Mesenchymal stem cell (in vitro differentiated cells and primary cell): ENCODE measurements at regions not wholly inside any gene's neighbourhood (a gene's known extent, or its start where the extent isn't known, plus 50 kb on each side); places are given as distances from the start of the nearest gene placed in this dataset.
"Not testable (repeated sequence)": the region's sequence is repeated elsewhere in the genome, so short reads cannot be mapped to it uniquely, and the experiment has no call there.

Experiments
- DNase-seq: peaks from one replicate; pipeline ENCODE4 v3.0.0-alpha.2; 2013
- H2AFZ ChIP-seq: one replicate; pipeline ENCODE4 v1.6.1; 2013; ENCODE audit warnings: low read depth, mild to moderate bottlenecking, control low read depth, inconsistent platforms, low read length, moderate library complexity
- H2AK5ac ChIP-seq: 2 replicates; pipeline ENCODE4 v1.6.1; 2013; ENCODE audit warnings: low read length, moderate library complexity, mild to moderate bottlenecking, inconsistent platforms; ENCODE audit not compliant: severe bottlenecking
- H2BK120ac ChIP-seq: one replicate; pipeline ENCODE4 v1.6.1; 2013; ENCODE audit warnings: low read depth, mild to moderate bottlenecking, inconsistent platforms, low read length, moderate library complexity
- H2BK12ac ChIP-seq, 2 experiments: one replicate each; pipeline ENCODE4 v1.6.1; 2013; ENCODE audit warnings: inconsistent platforms in 2 of 2, low read length in 2 of 2, mild to moderate bottlenecking in 2 of 2, moderate library complexity in 2 of 2, control low read depth in 1 of 2
- H2BK15ac ChIP-seq: one replicate; pipeline ENCODE4 v1.6.1; 2013; ENCODE audit warnings: mild to moderate bottlenecking, low read depth, inconsistent platforms; ENCODE audit not compliant: poor library complexity, severe bottlenecking
- H2BK5ac ChIP-seq: 2 replicates; pipeline ENCODE4 v1.6.1; 2013; ENCODE audit warnings: low read depth, mild to moderate bottlenecking, low read length, control low read depth, inconsistent platforms; ENCODE audit not compliant: poor library complexity, severe bottlenecking
- H3K14ac ChIP-seq, 2 experiments: one replicate each; pipeline ENCODE4 v1.6.1; 2013; ENCODE audit warnings: inconsistent platforms in 2 of 2, low read length in 2 of 2, control low read depth in 1 of 2, mild to moderate bottlenecking in 1 of 2, moderate library complexity in 1 of 2
- H3K18ac ChIP-seq, 2 experiments: one replicate each; pipeline ENCODE4 v1.6.1; 2013; ENCODE audit warnings: inconsistent platforms in 2 of 2, low read length in 2 of 2, control low read depth in 1 of 2, low read depth in 1 of 2, mild to moderate bottlenecking in 1 of 2
- H3K23ac ChIP-seq, 2 experiments: one replicate each; pipeline ENCODE4 v1.6.1; 2013; ENCODE audit warnings: inconsistent platforms in 2 of 2, low read length in 2 of 2, mild to moderate bottlenecking in 2 of 2, moderate library complexity in 2 of 2, control low read depth in 1 of 2
- H3K27ac ChIP-seq: 2 replicates; pipeline ENCODE4 v1.5.1; 2013; ENCODE audit warnings: mild to moderate bottlenecking, moderate library complexity, low read length, control low read depth, inconsistent platforms; ENCODE audit not compliant: poor library complexity, severe bottlenecking
- H3K27me3 ChIP-seq, 2 experiments: 2 replicates each; pipeline versions ENCODE4 v1.6.1 to v1.7.0; 2013; ENCODE audit warnings: low read length in 2 of 2, mild to moderate bottlenecking in 2 of 2, moderate library complexity in 2 of 2, control low read depth in 1 of 2, inconsistent platforms in 1 of 2; ENCODE audit not compliant: control insufficient read depth in 1 of 2, insufficient read depth in 1 of 2
- H3K36me3 ChIP-seq, 2 experiments: 2 replicates each; pipeline versions ENCODE4 v1.6.1 to v1.7.0; 2013; ENCODE audit warnings: low read length in 2 of 2, control low read depth in 1 of 2, inconsistent platforms in 1 of 2, low read depth in 1 of 2, mild to moderate bottlenecking in 1 of 2; ENCODE audit not compliant: insufficient read depth in 2 of 2, control insufficient read depth in 1 of 2
- H3K4ac ChIP-seq, 2 experiments: one replicate each; pipeline ENCODE4 v1.6.1; 2013; ENCODE audit warnings: inconsistent platforms in 2 of 2, low read length in 2 of 2, mild to moderate bottlenecking in 2 of 2, moderate library complexity in 2 of 2, control low read depth in 1 of 2, low read depth in 1 of 2
- H3K4me1 ChIP-seq: 2 replicates; pipeline ENCODE4 v1.6.1; 2013; ENCODE audit warnings: low read depth, low read length, control low read depth; ENCODE audit not compliant: control insufficient read depth, insufficient read depth
- H3K4me2 ChIP-seq: 2 replicates; pipeline ENCODE4 v1.6.1; 2013; ENCODE audit warnings: low read length, mild to moderate bottlenecking, inconsistent platforms; ENCODE audit not compliant: poor library complexity, severe bottlenecking
- H3K4me3 ChIP-seq, 2 experiments: 2 replicates each; pipeline versions ENCODE4 v1.5.1 to v1.7.0; 2013; ENCODE audit warnings: low read length in 2 of 2, mild to moderate bottlenecking in 2 of 2, control low read depth in 1 of 2, low read depth in 1 of 2; ENCODE audit not compliant: insufficient read depth in 1 of 2
- H3K79me1 ChIP-seq: replicated peaks from 2 replicates; pipeline ENCODE4 v1.6.1; 2013; ENCODE audit warnings: mild to moderate bottlenecking, control low read depth, low read length, inconsistent platforms; ENCODE audit not compliant: poor library complexity, severe bottlenecking
- H3K9ac ChIP-seq: 2 replicates; pipeline ENCODE4 v1.7.0; 2013; ENCODE audit warnings: mild to moderate bottlenecking, low read length, moderate library complexity
- H3K9me3 ChIP-seq: 2 replicates; pipeline ENCODE4 v1.7.0; 2013; ENCODE audit warnings: mild to moderate bottlenecking, low read length; ENCODE audit not compliant: control insufficient read depth
- H4K8ac ChIP-seq: one replicate; pipeline ENCODE4 v1.6.1; 2013; ENCODE audit warnings: inconsistent platforms, mild to moderate bottlenecking, low read length, moderate library complexity
- H4K91ac ChIP-seq: one replicate; pipeline ENCODE4 v1.6.1; 2013; ENCODE audit warnings: mild to moderate bottlenecking, low read length, inconsistent platforms
- WGBS: methylation state at CpG from one replicate; pipeline ENCODE4 v1.1.7; 2013; ENCODE audit warnings: mixed read lengths; 5-methylcytosine and 5-hydroxymethylcytosine counted together

DNA sequence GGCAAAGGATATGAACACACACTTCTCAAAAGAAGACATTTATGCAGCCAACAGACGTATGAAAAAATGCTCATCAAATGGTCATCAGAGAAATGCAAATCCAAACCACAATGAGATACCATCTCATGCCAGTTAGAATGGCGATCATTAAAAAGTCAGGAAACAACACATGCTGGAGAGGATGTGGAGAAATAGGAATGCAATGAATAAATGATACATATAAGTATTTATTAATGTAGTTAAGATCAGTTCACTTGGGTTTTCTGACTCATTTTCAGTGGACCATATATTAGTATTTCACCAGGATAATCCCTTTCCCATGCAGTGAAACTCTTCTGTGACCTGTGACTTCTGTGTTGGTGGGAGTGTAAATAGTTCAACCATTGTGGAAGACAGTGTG is 110.1 kb downstream of the ATXN3L start:
- H3K23ac ChIP-seq, DNase-seq, H4K8ac ChIP-seq, H3K36me3 ChIP-seq, H2BK15ac ChIP-seq, H2BK5ac ChIP-seq, H3K9ac ChIP-seq, H3K9me3 ChIP-seq, H2BK12ac ChIP-seq, H2AFZ ChIP-seq, H3K27me3 ChIP-seq, H2BK120ac ChIP-seq, H3K14ac ChIP-seq, H3K4me2 ChIP-seq, H3K27ac ChIP-seq, H3K4ac ChIP-seq, H3K18ac ChIP-seq, H4K91ac ChIP-seq, H2AK5ac ChIP-seq, H3K4me3 ChIP-seq, H3K4me1 ChIP-seq, H3K79me1 ChIP-seq: not testable (repeated sequence)
- WGBS, result no CpG with 5 or more reads among the region's 2 CpGs

DNA sequence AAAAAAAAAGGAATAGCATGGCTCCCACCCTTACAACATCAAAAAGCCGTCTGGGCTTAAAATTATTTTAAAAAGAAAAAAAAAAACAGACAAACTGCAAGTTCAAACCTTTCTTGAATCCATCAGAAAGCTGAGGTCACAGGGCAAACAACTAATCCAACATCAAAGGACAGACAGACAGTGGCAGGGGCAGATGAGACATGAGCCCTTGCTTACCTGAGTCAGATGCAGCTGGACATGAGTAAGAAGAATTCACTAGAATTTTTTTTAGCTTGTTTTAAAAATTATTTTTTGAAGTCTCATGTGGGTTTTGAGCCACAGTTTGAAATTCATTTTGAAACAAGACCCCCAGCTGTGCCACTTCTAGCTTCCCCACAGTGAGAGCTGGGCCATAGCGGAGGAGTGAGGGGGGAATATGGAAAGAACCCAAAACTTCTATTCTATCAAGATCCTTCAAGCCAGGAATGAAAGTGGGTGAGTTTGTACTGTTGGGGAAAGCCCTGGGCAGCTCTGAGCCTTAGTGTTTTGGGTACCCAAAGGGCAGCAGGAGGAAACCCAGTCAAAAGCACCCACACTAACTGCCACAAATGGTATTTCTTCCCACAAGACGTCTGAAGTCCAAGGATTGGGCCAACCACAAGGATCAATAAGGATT is 111.4 kb downstream of the ATXN3L start:
- H3K23ac ChIP-seq, result no peak overlapping the region
- H3K4me1 ChIP-seq, result no peaks in the 10 kb centered on the region
- H3K4ac ChIP-seq, result no peak overlapping the region
- no peak overlapping the region for H4K8ac ChIP-seq
- no peak overlapping the region for H3K4me2 ChIP-seq
- no peak overlapping the region for H3K14ac ChIP-seq
- H2AK5ac ChIP-seq, result no peak overlapping the region
- H3K27me3 ChIP-seq, result no peaks in the 10 kb centered on the region
- DNase-seq, result no peak
- H3K79me1 ChIP-seq, result no peaks in the 10 kb centered on the region
- no peaks in the 10 kb centered on the region for H3K36me3 ChIP-seq
- H2AFZ ChIP-seq, result no peak overlapping the region
- 91% methylated on average over 2 of the region's 3 CpGs for WGBS
- H3K4me3 ChIP-seq, result no peak overlapping the region
- no peak overlapping the region for H3K18ac ChIP-seq
- H2BK15ac ChIP-seq, result no peak overlapping the region
- no peak overlapping the region for H3K9ac ChIP-seq
- no peaks in the 10 kb centered on the region for H3K9me3 ChIP-seq
- H3K27ac ChIP-seq, result no peak overlapping the region
- H2BK12ac ChIP-seq, result no peak overlapping the region
- no peak overlapping the region for H4K91ac ChIP-seq
- H2BK120ac ChIP-seq, result no peak overlapping the region
- H2BK5ac ChIP-seq, result no peak overlapping the region

DNA sequence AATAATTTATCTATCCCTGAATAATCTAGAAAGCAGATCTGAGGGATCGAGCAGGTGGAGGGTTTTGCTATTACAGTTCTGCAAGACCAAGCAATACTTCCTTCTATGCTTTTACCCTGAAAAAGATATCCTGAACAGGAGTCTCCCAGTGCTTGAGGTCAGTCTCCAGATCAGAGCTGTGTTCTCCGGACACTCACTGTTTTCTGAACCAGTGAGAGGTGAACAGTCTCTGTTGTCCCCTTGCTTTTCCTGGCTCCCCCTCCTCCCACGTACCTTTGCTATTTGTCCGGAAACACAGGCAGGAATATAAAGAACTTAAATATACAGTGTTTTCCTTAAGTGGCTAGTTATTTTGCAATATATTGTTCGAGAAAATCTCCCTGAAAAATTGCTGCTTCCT is 116.6 kb downstream of the ATXN3L start:
- no peak overlapping the region for H2BK15ac ChIP-seq
- 92% methylated on average over 3 of the region's 5 CpGs for WGBS
- H4K8ac ChIP-seq, result no peak overlapping the region
- H3K23ac ChIP-seq, result no peak overlapping the region
- no peaks in the 10 kb centered on the region for H3K4me1 ChIP-seq
- H3K27me3 ChIP-seq, result no peaks in the 10 kb centered on the region
- no peak overlapping the region for H2BK12ac ChIP-seq
- H3K9me3 ChIP-seq, result no peaks in the 10 kb centered on the region
- H3K9ac ChIP-seq, result no peak overlapping the region
- no peaks in the 10 kb centered on the region for H3K36me3 ChIP-seq
- H3K4ac ChIP-seq, result no peak overlapping the region
- H3K14ac ChIP-seq, result no peak overlapping the region
- no peak overlapping the region for H2AK5ac ChIP-seq
- H2BK5ac ChIP-seq, result no peak overlapping the region
- H2AFZ ChIP-seq, result no peak overlapping the region
- H2BK120ac ChIP-seq, result no peak overlapping the region
- H3K4me3 ChIP-seq, result no peak overlapping the region
- no peak for DNase-seq
- H3K79me1 ChIP-seq, result no peaks in the 10 kb centered on the region
- no peak overlapping the region for H3K18ac ChIP-seq
- no peak overlapping the region for H3K27ac ChIP-seq
- H4K91ac ChIP-seq, result no peak overlapping the region
- H3K4me2 ChIP-seq, result no peak overlapping the region

DNA sequence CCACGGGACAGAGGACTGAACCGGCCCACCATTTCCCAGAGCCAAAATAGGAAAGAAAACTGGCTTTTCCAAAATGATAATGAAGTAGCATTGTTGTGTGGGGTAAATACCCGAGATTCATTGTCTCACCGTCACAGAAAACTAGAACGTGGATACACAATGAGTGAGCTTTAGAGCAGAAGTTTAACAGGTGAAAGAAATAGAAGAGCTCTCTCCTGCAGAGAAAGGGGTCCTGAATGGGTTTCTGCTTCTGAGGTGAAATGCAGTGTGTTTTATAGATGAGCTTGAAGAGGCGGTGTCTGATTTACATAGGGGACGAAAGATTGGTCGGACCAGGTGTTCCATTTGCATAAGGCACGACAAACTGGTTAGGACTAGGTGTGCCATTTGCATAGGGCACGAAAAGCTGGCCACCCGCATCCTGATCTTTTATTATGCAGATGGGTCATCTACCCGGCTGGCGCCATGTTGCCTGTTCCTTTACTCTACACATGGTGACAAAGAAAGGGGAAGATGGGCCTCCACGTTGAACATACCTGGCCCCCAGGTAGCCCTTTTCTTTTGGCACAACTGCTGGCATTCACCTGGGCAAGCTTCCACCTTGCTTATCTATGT is 118.1 kb downstream of the ATXN3L start:
- H3K9me3 ChIP-seq, result no peaks in the 10 kb centered on the region
- H3K79me1 ChIP-seq, result no peaks in the 10 kb centered on the region
- H3K27me3 ChIP-seq, result no peaks in the 10 kb centered on the region
- H3K18ac ChIP-seq, result peak overlapping the region in 1 of 2 experiments; percentile 12
- no peak overlapping the region for H3K4me2 ChIP-seq
- H3K4me1 ChIP-seq, result no peaks in the 10 kb centered on the region
- no peak overlapping the region for H3K14ac ChIP-seq
- no peak overlapping the region for H2BK120ac ChIP-seq
- no peak overlapping the region for H3K27ac ChIP-seq
- H2BK5ac ChIP-seq, result no peak overlapping the region
- no peak overlapping the region for H2BK12ac ChIP-seq
- no peak for DNase-seq
- H2BK15ac ChIP-seq, result no peak overlapping the region
- WGBS, result 91% methylated on average over 13 of the region's 14 CpGs
- no peak overlapping the region for H3K4ac ChIP-seq
- no peak overlapping the region for H4K91ac ChIP-seq
- H3K36me3 ChIP-seq, result no peaks in the 10 kb centered on the region
- H4K8ac ChIP-seq, result no peak overlapping the region
- H3K9ac ChIP-seq, result no peak overlapping the region
- no peak overlapping the region for H3K23ac ChIP-seq
- no peak overlapping the region for H3K4me3 ChIP-seq
- no peak overlapping the region for H2AK5ac ChIP-seq
- H2AFZ ChIP-seq, result no peak overlapping the region
